ENCODE measurements at regions not wholly inside any gene's neighbourhood (a gene's known extent, or its start where the extent isn't known, plus 50 kb on each side); places are given as distances from the start of the nearest gene placed in this dataset.

DNA sequence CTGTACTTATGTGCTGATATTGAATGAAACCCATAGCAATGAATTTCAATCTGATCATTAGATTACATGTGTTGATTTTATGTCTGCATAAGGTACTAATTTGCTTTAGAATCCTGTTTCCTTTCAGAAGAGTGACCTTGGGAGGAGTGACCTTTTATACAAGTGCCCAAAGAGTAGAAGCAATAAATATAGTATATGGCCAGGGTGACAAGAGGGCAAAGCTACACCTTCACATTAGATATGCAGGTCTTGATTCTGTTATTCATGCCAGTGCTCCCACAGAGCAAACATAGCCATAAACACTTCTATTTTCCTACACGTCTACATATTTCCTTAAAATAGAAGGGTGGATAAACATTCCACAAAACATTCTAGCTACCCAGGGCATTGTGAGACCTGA lies 158.2 kb upstream of the RAP2B start:
- DNase-seq (no peak), ATAC-seq (ENCODE audit: low read depth in 2 of 2) (no peak)
- Mint-ChIP-seq H3K36me3 (no peaks in the 10 kb centered on the region), H3K4me1 (no peaks in the 10 kb centered on the region), H3K27ac (no peak overlapping the region), H3K27me3 (peaks cover 0 to 8% (median 7%) of the 10 kb centered on the region in 3 donors), H3K4me3 (no peak overlapping the region), H3K9me3 (no peaks in the 10 kb centered on the region)

DNA sequence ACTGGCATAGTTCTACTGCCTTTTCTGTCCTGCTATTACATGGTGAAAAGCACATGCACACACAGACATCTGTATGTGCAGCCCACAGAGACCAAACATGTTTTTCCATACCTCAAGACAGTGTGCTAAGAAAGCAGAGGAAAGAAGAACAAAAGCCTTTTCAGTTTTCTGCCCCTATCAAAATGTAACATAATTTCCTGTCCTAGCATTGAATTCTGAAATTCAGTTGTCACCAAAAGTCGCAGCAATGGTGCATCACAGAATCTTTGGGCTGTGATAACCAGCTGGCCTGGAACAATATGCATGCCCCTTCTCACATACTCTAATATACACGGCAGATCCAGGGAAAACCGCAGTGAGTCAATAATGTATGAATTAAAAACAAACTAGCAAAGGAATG lies 153.8 kb upstream of the RAP2B start:
- H3K27me3 Mint-ChIP-seq = peaks cover 0 to 8% (median 7%) of the 10 kb centered on the region in 3 donors
- no peak overlapping the region for H3K4me3 Mint-ChIP-seq
- H3K4me1 Mint-ChIP-seq = no peaks in the 10 kb centered on the region
- ATAC-seq (ENCODE audit: low read depth in 2 of 2) (no peak), DNase-seq (no peak)
- no peaks in the 10 kb centered on the region for H3K9me3 Mint-ChIP-seq
- H3K27ac Mint-ChIP-seq = no peak overlapping the region
- H3K36me3 Mint-ChIP-seq = no peaks in the 10 kb centered on the region

DNA sequence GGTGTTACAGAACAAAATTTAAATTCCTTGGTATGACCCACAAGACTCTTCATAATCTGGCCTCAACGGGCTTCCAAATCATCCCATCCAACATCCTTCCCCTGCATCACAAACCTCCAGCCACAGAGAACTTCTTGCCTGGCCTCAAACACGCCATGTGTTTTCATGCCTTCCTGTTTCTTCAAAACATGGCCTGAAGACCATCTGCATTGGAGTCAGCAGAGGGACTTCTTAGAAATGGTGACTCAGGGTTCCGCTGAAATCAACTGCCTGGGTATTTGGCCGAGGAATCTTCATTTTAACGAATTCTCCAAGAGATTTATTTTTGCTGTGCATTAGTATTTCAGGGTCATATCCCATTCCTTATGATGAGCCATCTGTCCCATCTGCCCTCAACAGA lies 138.1 kb upstream of the RAP2B start:
- no peaks in the 10 kb centered on the region for H3K9me3 Mint-ChIP-seq
- H3K27me3 Mint-ChIP-seq = peaks cover 13 to 24% (median 13%) of the 10 kb centered on the region in 3 donors
- no peak overlapping the region for H3K4me3 Mint-ChIP-seq
- H3K4me1 Mint-ChIP-seq = no peaks in the 10 kb centered on the region
- no peak overlapping the region for H3K27ac Mint-ChIP-seq
- H3K36me3 Mint-ChIP-seq = no peaks in the 10 kb centered on the region
- ATAC-seq (ENCODE audit: low read depth in 2 of 2) (no peak), DNase-seq (no peak)

DNA sequence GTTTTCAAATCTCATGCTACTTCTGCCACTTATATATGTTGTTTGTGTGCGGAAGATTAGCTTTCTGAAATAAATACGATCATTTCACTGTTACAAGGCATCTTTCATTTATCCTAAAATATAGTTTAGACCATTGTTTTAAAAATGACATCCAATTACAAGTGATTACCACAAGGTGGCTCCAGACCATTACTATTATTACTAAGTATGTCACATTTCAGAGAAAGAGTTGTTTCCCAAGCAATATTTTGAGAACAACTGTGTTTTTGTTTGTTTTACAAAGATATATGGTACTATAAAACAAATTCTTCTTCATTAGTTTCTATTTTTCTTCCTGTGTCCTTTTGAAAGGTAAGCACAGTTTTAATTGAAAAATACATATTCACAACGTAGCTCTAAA lies 136.0 kb upstream of the RAP2B start:
- Mint-ChIP-seq H3K36me3 (no peaks in the 10 kb centered on the region), H3K27ac (no peak overlapping the region), H3K4me3 (no peak overlapping the region), H3K9me3 (no peaks in the 10 kb centered on the region), H3K4me1 (no peaks in the 10 kb centered on the region), H3K27me3 (peaks cover under 1 to 15% (median 9%) of the 10 kb centered on the region in 3 donors)
- DNase-seq = no peak
- no peak for ATAC-seq (ENCODE audit: low read depth in 2 of 2)

DNA sequence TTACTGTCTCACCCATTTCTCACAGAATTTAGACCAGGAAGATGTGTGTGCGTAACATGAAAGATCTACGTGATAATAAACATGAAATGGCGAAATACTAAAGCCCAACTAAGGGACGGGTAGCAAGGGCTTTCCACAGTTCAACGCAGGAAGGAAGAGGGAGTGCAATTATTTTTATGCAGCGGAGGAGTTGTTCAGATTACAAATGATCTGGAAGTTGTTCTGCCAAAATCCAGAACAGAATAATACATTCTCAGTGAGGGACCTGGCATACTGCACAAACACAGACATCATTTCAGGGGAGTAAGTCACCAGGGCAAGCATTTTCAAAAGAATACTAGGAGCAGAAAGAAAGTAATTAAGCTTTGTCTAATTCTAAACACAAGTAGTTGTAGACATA lies 133.6 kb upstream of the RAP2B start:
- peaks cover 0 to 5% (median 4%) of the 10 kb centered on the region in 3 donors for H3K27me3 Mint-ChIP-seq
- no peak overlapping the region for H3K4me3 Mint-ChIP-seq
- DNase-seq (no peak), ATAC-seq (ENCODE audit: low read depth in 2 of 2) (no peak)
- H3K9me3 Mint-ChIP-seq = no peaks in the 10 kb centered on the region
- no peaks in the 10 kb centered on the region for H3K36me3 Mint-ChIP-seq
- peak overlapping the region in 1 of 6 donors; percentile 27 for H3K27ac Mint-ChIP-seq
- peaks cover 6 to 8% (median 8%) of the 10 kb centered on the region in 3 donors for H3K4me1 Mint-ChIP-seq

DNA sequence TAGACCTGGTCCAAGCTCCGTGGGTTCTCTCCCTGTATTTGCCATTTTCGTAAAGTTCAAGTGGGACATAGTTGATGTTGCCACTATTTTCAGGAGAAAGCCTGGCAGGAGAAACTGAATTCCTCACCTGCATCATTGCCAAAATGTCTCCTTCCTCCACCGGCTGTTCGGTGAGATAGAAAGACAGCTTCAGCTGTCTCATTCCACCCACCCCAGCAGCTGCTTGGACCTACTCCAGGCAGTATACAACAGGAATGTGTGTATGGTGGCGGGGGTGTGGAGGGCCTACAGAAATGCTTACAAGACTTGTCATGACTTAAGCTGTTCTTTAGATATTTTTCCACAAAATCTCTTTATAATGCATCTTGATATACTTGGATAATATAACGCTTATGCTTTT lies 132.7 kb upstream of the RAP2B start:
- no peaks in the 10 kb centered on the region for H3K36me3 Mint-ChIP-seq
- H3K9me3 Mint-ChIP-seq = no peaks in the 10 kb centered on the region
- DNase-seq (no peak), ATAC-seq (ENCODE audit: low read depth in 2 of 2) (no peak)
- peaks cover 0 to 4% (median 3%) of the 10 kb centered on the region in 3 donors for H3K27me3 Mint-ChIP-seq
- no peak overlapping the region for H3K4me3 Mint-ChIP-seq
- H3K27ac Mint-ChIP-seq = no peak overlapping the region
- H3K4me1 Mint-ChIP-seq = peaks cover 6 to 8% (median 8%) of the 10 kb centered on the region in 3 donors

DNA sequence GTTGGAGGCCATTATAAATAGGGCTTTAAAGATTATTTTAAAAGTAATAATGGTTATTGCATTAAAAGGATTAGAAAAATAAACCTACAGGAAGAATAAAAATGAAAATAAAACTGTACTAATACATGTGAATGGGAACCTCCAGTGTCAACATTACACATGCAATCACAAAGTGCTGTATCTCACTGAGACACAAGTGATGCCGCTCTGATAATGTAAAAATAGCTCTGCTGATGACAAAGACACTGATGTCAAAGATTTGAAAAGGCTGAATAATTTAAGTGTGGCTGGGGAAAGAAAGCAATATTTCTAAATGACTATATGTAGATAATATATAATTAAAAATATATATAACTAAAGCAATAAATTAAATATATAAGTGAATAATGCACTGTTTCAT lies 129.1 kb upstream of the RAP2B start:
- Mint-ChIP-seq H3K9me3 (no peaks in the 10 kb centered on the region), H3K27me3 (no peaks in the 10 kb centered on the region), H3K36me3 (no peaks in the 10 kb centered on the region), H3K27ac (no peak overlapping the region), H3K4me1 (peaks cover 6 to 8% (median 8%) of the 10 kb centered on the region in 3 donors), H3K4me3 (no peak overlapping the region)
- DNase-seq (no peak), ATAC-seq (ENCODE audit: low read depth in 2 of 2) (no peak)

DNA sequence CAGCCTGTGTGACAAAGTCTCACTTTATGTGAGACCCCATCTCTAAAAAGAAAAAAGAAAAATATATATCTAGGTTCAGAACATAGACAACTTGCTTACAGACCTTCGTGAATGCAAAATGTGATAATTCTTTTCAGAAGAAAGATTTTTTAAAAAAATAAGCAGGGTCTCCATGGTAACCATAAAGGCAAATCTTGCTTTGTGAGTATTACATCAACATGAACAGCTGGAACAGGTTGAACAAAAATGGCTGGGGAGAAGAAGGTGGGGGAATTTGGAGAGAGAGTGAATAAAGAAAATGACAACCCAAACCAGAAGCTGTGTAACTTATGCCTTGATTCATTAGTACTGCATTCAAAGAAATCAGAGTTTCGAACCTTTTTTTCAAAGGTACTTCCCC lies 125.2 kb upstream of the RAP2B start:
- peaks cover 2 to 4% (median 4%) of the 10 kb centered on the region in 3 donors for H3K4me1 Mint-ChIP-seq
- H3K27ac Mint-ChIP-seq = no peak overlapping the region
- DNase-seq (no peak), ATAC-seq (ENCODE audit: low read depth in 2 of 2) (no peak)
- no peaks in the 10 kb centered on the region for H3K9me3 Mint-ChIP-seq
- no peaks in the 10 kb centered on the region for H3K27me3 Mint-ChIP-seq
- no peaks in the 10 kb centered on the region for H3K36me3 Mint-ChIP-seq
- H3K4me3 Mint-ChIP-seq = no peak overlapping the region

DNA sequence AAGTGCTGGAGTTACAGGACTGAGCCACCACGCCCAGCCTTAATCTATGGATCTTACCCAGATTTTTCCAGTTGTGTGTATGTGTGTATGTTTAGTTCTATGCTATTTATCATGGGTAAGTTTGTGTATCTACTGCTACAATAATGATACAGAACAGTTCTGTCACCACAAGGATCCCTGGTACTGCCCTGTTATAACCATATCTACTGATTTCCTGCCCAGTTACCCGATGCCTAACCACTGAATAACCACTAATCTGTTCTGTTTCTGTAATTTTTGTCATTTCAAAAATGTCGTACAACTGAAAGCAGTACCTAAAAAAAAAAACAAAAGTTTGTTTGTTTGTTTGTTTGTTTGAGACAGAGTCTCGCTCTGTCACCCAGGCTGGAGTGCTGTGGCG lies 123.7 kb upstream of the RAP2B start:
- Mint-ChIP-seq H3K4me1 (peaks cover 0 to 3% (median 0%) of the 10 kb centered on the region in 3 donors), H3K4me3 (no peak overlapping the region)

DNA sequence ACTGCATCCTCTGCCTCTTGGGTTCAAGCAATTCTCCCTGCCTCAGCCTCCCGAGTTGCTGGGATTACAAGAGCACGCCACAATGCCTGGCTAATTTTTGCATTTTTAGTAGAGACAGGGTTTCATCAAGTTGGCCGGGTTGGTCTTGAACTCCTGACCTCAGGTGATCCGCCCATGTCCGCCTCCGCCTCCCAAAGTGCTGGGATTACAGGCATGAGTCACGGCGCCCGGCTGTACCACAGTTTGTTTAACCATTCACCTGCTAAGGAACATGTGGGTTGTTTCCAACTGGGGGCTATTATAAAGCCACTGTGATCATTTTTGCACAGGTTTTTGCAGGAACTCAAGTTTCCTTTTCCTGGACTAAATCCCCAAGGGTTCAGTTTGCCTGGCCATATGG lies 123.2 kb upstream of the RAP2B start:
- Mint-ChIP-seq H3K36me3 (no peaks in the 10 kb centered on the region), H3K9me3 (no peaks in the 10 kb centered on the region), H3K27ac (no peak overlapping the region), H3K4me3 (no peak overlapping the region), H3K4me1 (peaks cover 0 to 4% (median 0%) of the 10 kb centered on the region in 3 donors), H3K27me3 (peaks cover 0 to 5% (median 3%) of the 10 kb centered on the region in 3 donors)
- no peak for ATAC-seq (ENCODE audit: low read depth in 2 of 2)
- DNase-seq = no peak

More for the DNA sequence above, 123.7 kb upstream of the RAP2B start:
- Mint-ChIP-seq H3K9me3 (no peaks in the 10 kb centered on the region), H3K27me3 (peaks cover 0 to 5% (median 0%) of the 10 kb centered on the region in 3 donors), H3K36me3 (no peaks in the 10 kb centered on the region), H3K27ac (peak overlapping the region in 1 of 6 donors; percentile 39)
- ATAC-seq (ENCODE audit: low read depth in 2 of 2) (no peak), DNase-seq (no peak)

DNA sequence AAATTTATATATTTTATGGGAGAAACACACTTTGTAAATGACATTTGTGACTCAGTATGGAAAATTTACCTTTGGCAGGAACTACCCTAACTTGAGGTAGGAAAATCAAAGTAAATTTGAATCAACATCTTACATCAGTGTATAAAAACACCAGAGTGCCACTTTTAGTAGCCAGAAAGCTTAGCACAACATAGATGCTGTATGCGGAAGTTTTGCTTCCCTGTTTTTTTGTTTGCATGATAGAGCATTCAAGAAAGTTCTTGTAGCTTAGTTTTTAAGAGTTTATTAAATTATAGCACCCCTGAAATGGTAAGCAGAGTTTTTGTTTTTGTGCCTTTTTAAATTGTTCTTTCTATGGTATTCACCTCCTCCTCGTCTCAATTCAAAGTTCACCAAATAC lies 120.8 kb upstream of the RAP2B start:
- DNase-seq = no peak
- H3K27ac Mint-ChIP-seq = no peak overlapping the region
- peaks cover 0 to 8% (median 5%) of the 10 kb centered on the region in 3 donors for H3K27me3 Mint-ChIP-seq

DNA sequence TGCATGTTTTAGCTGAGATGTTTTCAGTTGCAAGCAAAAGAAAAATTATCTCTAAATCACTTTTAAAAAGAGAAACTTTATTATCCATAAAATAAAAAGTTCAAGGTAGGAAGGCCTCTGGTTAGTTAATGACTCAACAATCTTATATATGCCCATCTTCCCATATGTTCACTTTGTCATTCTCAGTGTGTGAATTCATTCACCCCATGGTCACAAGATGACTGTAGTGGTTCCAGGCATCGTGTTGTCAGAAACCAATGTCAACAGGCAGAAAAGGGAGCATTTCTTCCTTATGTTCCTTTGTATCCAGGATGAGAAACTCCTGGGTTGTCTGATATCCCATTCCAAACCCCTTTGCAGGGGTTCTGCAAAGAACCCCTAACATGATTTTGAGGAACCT lies 119.9 kb upstream of the RAP2B start:
- ATAC-seq (ENCODE audit: low read depth in 2 of 2) (no peak), DNase-seq (no peak)
- Mint-ChIP-seq H3K27ac (no peak overlapping the region), H3K36me3 (no peaks in the 10 kb centered on the region), H3K9me3 (no peaks in the 10 kb centered on the region), H3K4me1 (peaks cover 0 to 4% (median 0%) of the 10 kb centered on the region in 3 donors), H3K27me3 (peaks cover 0 to 8% (median 5%) of the 10 kb centered on the region in 3 donors), H3K4me3 (no peak overlapping the region)

More for the DNA sequence above, 120.8 kb upstream of the RAP2B start:
- Mint-ChIP-seq H3K36me3 (no peaks in the 10 kb centered on the region), H3K4me3 (no peak overlapping the region), H3K4me1 (peaks cover 0 to 4% (median 0%) of the 10 kb centered on the region in 3 donors), H3K9me3 (no peaks in the 10 kb centered on the region)
- no peak for ATAC-seq (ENCODE audit: low read depth in 2 of 2)

DNA sequence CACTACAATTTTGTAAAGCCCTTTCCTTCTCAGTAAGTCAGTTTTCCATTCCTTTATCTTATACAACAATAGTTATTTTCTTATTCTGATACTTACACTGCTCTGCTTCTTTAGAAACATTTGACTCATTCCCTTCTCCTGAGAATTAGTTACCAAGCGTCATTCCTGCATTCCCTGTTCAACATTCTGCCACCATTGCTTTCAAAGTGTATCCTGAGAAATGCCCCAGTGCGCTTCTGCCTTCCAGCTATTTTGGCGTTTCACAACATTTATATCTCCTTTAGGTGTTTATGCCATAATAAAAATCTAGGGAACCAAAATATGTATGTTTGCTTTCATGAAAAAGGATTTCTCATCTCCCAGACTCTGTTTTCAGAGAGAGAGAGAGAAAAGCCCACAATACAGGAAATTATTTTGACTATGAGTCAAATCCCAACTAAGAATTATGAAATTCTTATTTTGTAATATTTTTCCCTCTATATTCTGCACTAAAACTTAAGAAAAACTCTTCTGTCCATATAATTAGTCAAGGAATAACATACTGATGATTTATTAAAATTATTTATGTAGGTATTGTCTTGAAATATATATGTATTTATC lies 118.2 kb upstream of the RAP2B start:
- Mint-ChIP-seq H3K9me3 (no peaks in the 10 kb centered on the region), H3K36me3 (no peaks in the 10 kb centered on the region), H3K4me1 (peaks cover 0 to 4% (median 0%) of the 10 kb centered on the region in 3 donors), H3K27ac (peak overlapping the region in 1 of 6 donors; percentile 91), H3K4me3 (no peak overlapping the region), H3K27me3 (peaks cover 0 to 8% (median 5%) of the 10 kb centered on the region in 3 donors)
- ATAC-seq (ENCODE audit: low read depth in 2 of 2) (no peak), DNase-seq (no peak)

DNA sequence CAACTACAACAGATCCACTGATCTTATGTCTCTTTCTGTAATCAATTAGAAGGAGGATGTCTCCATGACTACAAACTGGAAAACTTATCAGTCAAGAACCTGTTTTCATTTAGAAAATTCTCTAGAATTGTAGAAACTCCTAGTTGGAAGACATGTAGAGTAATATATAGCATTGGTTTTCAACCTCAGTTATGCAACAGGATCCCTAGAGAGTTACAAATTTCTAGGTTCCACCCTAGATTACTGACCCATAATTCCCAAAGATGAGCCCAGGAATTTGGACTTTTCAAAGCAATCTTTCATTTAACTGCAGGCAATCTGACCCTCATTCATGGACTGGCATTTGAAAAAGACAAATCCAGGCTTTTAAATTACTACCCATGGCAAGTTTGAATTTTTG lies 116.9 kb upstream of the RAP2B start:
- Mint-ChIP-seq H3K27me3 (peaks cover 0 to 8% (median 5%) of the 10 kb centered on the region in 3 donors), H3K4me3 (no peak overlapping the region), H3K9me3 (no peaks in the 10 kb centered on the region), H3K36me3 (no peaks in the 10 kb centered on the region), H3K4me1 (peaks cover 0 to 4% (median 0%) of the 10 kb centered on the region in 3 donors), H3K27ac (no peak overlapping the region)
- ATAC-seq (ENCODE audit: low read depth in 2 of 2) (no peak), DNase-seq (no peak)

DNA sequence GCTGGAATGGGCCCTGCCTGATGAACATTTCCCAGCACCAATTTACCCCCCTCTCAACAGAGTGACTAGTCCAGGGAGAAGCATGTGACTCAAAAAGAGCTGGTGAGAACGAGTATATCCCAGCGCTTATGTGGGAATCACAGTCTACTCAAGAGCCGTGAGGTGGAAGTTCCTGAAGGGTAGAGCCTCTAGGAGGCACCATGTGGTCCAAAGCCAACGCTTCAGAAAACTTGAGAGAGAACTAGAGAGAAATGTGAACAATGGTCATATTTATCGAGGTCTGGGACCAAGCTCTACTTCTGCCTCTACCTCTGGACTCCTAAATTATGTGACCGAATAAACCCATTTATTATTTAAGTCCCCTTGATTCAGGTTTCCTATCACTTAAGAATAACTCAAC lies 111.0 kb upstream of the RAP2B start:
- ATAC-seq (ENCODE audit: low read depth in 2 of 2) = no peak
- Mint-ChIP-seq H3K9me3 (no peaks in the 10 kb centered on the region), H3K27ac (no peak overlapping the region), H3K4me1 (peaks cover 0 to 3% (median 0%) of the 10 kb centered on the region in 3 donors), H3K4me3 (no peak overlapping the region), H3K36me3 (no peaks in the 10 kb centered on the region), H3K27me3 (no peaks in the 10 kb centered on the region)
- no peak for DNase-seq

All from naive B cell (primary cell).